Caco-2 (cell line): ENCODE measurements at regions not wholly inside any gene's neighbourhood (a gene's known extent, or its start where the extent isn't known, plus 50 kb on each side); places are given as distances from the start of the nearest gene placed in this dataset.

Experiments used
- BruUV-seq: library from RNA; stranded (reverse); fragments of 400-500 nt; replicated peaks from 2 replicates; lab custom pipeline; 2021; lab: Mats Ljungman, UMichigan
- CTCF ChIA-PET: fragments of 300-600 bp; sonication (Branson Sonifier 250); formaldehyde crosslinking; loops from one replicate; lab custom pipeline; 2022; ENCODE audit warnings: antibody characterized with exemption; lab: Charles Lee
- POLR2A ChIA-PET: fragments of 300-600 bp; sonication (Branson Sonifier 250); formaldehyde crosslinking; loops from one replicate; lab custom pipeline; 2022; ENCODE audit warnings: antibody characterized with exemption; lab: Charles Lee
- DNase-seq, 2 experiments: peaks; one replicate each; pipeline versions ENCODE4 v3.0.0 to v3.0.0-alpha.2; 2020 to 2022
- H3K27me3 ChIP-seq: replicated peaks from 2 replicates; pipeline ENCODE4 v1.6.0; 2011; ENCODE audit warnings: low read length; ENCODE audit not compliant: control insufficient read depth, insufficient read depth
- H3K36me3 ChIP-seq: 2 replicates; pipeline ENCODE4 v1.5.1; 2011; ENCODE audit warnings: low read length; ENCODE audit not compliant: control insufficient read depth, insufficient read depth
- H3K4me1 ChIP-seq: fragments of 250-450 bp; sonication (Bioruptor Pico); 2 replicates; pipeline ENCODE4 v1.5.1; 2020; ENCODE audit warnings: mild to moderate bottlenecking
- H3K4me3 ChIP-seq: 2 replicates; pipeline ENCODE4 v1.5.1; 2011; ENCODE audit warnings: low read depth, mild to moderate bottlenecking, control low read depth, low read length
- H3K9me3 ChIP-seq: fragments of 250-450 bp; sonication (Bioruptor Pico); 2 replicates; pipeline ENCODE4 v1.5.1; 2020; ENCODE audit warnings: mild to moderate bottlenecking, moderate library complexity
- H3K27ac Mint-ChIP-seq: one replicate; pipeline ENCODE4 v1.8.0; 2022; ENCODE audit warnings: mixed read lengths; ENCODE audit not compliant: unreplicated experiment
- H3K27me3 Mint-ChIP-seq: one replicate; pipeline ENCODE4 v1.8.0; 2022; ENCODE audit warnings: mixed read lengths; ENCODE audit not compliant: insufficient read depth, unreplicated experiment
- H3K36me3 Mint-ChIP-seq: one replicate; pipeline ENCODE4 v1.8.0; 2022; ENCODE audit warnings: mild to moderate bottlenecking, mixed read lengths; ENCODE audit not compliant: insufficient read depth, unreplicated experiment
- H3K4me1 Mint-ChIP-seq: one replicate; pipeline ENCODE4 v1.8.0; 2022; ENCODE audit warnings: low read depth, mixed read lengths; ENCODE audit not compliant: unreplicated experiment
- H3K4me3 Mint-ChIP-seq: one replicate; pipeline ENCODE4 v1.8.0; 2022; ENCODE audit warnings: mild to moderate bottlenecking, moderate library complexity, mixed read lengths; ENCODE audit not compliant: unreplicated experiment
- H3K9me3 Mint-ChIP-seq: one replicate; pipeline ENCODE4 v1.8.0; 2022; ENCODE audit warnings: mixed read lengths; ENCODE audit not compliant: unreplicated experiment
- CTCF ChIP-seq, 2 experiments: fragments of 200-600 bp in 1 of 2; IDR thresholded peaks; 1 replicate in 1 of 2; 2 replicates in 1 of 2; pipeline versions ENCODE4 v1.5.1 to v1.8.0; 2011 to 2022; ENCODE audit warnings: antibody characterized with exemption in 1 of 2, control low read depth in 1 of 2, inconsistent platforms in 1 of 2, low read depth in 1 of 2, low read length in 1 of 2, mild to moderate bottlenecking in 1 of 2, moderate library complexity in 1 of 2; ENCODE audit not compliant: insufficient read depth in 1 of 2, severe bottlenecking in 1 of 2, unreplicated experiment in 1 of 2
- intact Hi-C: fragments of 100-400 bp; cut with micrococcal nuclease; formaldehyde crosslinking; loops from one replicate; pipeline ENCODE4 v1.10.0; 2022; ENCODE audit not compliant: unreplicated experiment

GRCh38 chr15:78691167-78691850, 50.3 kb upstream of the CHRNB4 start:
- no peaks in the 10 kb centered on the region for H3K9me3 ChIP-seq
- H3K4me3 Mint-ChIP-seq = no peak overlapping the region
- intact Hi-C loops = no loop called here
- no peak for DNase-seq
- POLR2A ChIA-PET = no interaction called here
- no peaks in the 10 kb centered on the region for H3K27me3 ChIP-seq
- no peak for TF ChIP-seq CTCF (IDR thresholded peaks at IDR 0.05; ENCODE audit: insufficient read depth in 1 of 2, low read depth in 1 of 2, low read length in 1 of 2, severe bottlenecking in 1 of 2, unreplicated experiment in 1 of 2)
- H3K36me3 ChIP-seq = no peaks in the 10 kb centered on the region
- no peak overlapping the region for H3K27ac Mint-ChIP-seq
- no peaks in the 10 kb centered on the region for H3K36me3 Mint-ChIP-seq
- no peaks in the 10 kb centered on the region for H3K27me3 Mint-ChIP-seq
- no peaks in the 10 kb centered on the region for H3K4me1 Mint-ChIP-seq
- H3K4me1 ChIP-seq = no peaks in the 10 kb centered on the region
- no peak overlapping the region for H3K4me3 ChIP-seq
- no peaks in the 10 kb centered on the region for H3K9me3 Mint-ChIP-seq
- CTCF ChIA-PET = no interaction called here
- no TSS peak for BruUV-seq
